HK-2 (cell line): ENCODE measurements at regions not wholly inside any gene's neighbourhood (a gene's known extent, or its start where the extent isn't known, plus 50 kb on each side); places are given as distances from the start of the nearest gene placed in this dataset.

Experiments
- DNase-seq: peaks from one replicate; pipeline ENCODE4 v3.0.0-alpha.2; 2018; ENCODE audit not compliant: unreplicated experiment

- DNase-seq = no peak
Observed at GRCh38 chr22:23410411-23410810, 169.7 kb downstream of the IGLL1 start.

GRCh38 chr22:23409976-23410375, 170.1 kb downstream of the IGLL1 start:
- DNase-seq = no peak

DNA sequence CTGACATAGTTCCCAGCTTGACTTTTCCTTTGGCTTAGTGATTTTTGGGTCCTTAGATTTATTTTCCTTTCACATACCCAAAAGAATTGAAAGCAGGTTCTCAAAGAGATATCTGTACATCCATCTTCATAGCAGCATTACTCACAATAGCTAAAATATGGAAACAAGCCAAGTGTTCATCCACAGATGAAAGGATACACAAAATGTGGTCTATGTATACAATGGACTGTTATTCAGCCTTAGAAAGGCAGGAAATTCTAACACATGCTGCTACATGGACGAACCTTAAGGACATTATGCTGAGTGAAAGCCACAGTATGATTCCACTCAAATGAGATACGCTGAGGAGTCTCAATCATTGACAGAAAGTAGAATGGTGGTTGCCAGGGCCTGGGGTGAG, 171.8 kb downstream of the IGLL1 start:
- DNase-seq = no peak

- no peak for DNase-seq
Observed at GRCh38 chr22:23405366-23405851, 174.7 kb downstream of the IGLL1 start.

DNA sequence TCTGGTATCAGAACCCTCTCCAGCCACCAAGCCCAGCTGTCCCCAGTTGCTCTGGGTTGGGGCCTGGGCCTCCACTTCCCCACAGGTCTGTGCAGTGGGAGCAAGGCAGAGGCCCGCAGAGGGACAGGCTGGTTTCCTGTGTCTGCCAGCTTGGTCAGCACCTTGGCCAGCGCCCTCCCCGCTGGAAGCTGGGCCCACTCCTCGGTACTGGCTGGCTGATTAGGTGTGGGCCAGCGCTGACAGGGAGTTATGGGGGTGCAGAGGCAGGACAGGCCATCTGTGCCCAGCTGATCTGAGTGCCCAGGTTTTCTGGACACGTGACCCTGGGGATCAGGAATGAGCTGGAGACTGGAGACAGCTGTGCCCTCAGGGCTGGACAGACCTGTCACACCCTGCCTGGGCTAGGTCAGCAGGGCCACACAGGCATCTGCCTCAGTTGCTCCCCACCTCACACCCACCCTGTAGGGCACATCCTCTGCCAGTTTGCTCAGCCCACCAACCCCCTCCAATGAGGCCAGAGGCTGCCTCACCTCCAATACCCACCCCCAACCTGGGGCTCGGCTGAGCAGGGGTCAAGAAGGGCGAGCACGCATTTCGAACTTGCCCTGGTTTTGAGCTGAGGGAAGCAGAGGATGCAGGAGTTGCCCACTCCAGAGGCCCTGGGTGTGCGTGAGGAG, 175.3 kb downstream of the IGLL1 start:
- DNase-seq = peak; percentile 57

DNA sequence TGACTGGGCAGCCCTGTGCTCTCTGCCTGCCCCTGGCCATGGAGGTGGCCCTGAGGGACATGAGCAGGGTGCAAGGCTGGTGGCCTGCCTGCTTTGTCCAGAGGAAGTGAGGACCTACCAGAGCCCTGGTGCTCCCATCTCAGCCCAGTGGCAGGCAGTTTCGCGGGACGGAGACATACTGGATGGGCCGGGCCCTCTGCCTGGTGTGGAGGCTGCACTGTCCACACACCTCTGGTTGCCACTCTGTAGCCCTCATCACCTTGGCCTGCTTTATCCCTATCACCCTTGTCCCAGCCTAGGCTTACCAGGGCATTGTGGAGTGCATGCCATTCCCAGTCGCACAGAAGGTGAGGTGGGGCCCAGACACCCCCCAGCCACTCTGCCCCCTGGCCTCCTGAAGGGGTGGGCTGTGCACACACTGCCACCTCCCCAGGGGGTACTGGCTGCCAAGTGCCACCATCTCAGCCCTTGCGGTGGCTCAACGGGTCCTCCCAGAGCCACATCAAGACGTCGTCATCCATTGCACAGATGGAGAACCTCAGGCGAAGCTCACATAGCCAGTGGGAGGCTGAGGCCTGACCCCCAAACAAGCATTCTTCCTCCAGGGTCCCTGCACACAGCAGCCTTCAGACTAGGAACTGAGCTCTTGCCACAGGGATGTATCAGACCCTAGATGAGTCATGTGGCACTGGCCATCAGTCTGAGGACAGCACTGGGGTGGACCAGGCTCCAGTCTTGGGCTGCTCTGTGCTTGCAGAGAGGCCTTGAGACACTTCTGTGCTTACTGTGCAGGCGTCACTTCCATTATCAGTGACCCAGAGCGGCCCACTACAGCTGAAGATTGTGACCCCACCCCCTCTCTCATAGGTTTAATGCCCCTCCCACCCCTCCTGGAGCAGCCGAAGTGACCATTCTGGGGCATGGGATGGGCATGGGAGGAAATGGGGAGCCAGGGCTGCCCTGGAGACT, 176.1 kb downstream of the IGLL1 start:
- DNase-seq = no peak

- DNase-seq = no peak
Observed at GRCh38 chr22:23403152-23403719, 176.9 kb downstream of the IGLL1 start.

DNA sequence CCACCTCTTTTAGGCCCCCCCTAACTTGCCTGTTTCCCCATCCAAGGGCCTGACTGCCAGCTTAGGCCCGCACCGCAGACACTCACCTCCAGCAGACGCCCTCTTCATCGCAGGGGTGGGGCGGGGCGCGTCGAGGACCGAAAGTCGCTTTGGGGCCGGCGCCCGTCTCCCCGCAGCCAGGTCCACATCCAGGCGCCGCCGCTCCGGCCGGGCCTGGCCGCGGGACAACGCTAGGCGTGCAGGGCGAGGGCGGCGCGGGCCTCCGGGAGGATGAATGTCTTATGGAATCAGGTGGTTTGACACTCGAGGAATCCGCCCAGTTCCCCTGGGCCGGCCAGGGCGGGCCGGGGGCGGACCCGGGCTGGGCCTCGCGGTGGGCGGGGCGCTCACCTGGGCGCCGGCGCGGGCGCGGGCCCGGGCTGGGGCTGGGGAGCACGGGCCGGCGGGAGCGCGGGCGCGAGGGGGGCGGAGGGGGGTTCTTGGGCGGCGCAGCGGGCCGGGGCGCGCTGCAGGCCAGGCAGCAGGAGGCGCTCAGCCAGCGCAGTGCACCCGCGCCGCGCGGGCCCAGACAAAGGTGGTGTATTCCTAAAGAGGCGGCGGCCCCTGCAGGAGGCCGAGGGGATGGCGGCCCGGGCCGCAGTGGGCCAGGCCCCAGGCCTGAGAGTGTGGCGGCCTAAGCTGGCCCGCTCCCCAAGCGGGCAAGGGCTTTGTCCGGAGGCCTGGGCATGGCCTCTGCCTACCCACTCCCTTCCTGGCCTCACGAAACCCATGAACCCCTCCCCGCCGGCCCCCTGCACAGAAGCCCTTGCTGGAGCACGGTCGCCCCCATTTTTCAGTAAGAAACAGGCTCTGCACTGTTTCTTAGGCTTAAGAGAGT, 177.6 kb downstream of the IGLL1 start:
- peak; percentile 75 for DNase-seq

DNA sequence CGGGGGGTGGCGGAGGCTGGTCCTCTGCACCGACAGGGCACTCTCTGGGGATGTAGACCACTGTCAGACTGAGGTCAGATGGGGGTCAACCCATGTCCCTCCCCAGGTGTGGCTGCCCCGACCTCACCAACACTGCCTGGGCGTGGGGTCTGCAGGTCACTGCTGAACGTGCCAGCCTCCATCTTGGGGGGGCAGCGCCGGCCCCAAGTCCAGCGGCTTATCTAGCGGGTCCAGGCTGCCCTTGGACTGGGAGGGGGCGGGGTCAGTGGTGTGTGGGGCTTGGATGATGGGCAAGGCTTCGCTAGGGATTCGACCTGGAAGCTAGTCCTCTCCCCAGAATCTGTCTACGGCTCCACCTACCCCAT, 178.2 kb downstream of the IGLL1 start:
- DNase-seq = no peak

GRCh38 chr22:23401111-23401909, 178.8 kb downstream of the IGLL1 start:
- DNase-seq = peak; percentile 77

DNA sequence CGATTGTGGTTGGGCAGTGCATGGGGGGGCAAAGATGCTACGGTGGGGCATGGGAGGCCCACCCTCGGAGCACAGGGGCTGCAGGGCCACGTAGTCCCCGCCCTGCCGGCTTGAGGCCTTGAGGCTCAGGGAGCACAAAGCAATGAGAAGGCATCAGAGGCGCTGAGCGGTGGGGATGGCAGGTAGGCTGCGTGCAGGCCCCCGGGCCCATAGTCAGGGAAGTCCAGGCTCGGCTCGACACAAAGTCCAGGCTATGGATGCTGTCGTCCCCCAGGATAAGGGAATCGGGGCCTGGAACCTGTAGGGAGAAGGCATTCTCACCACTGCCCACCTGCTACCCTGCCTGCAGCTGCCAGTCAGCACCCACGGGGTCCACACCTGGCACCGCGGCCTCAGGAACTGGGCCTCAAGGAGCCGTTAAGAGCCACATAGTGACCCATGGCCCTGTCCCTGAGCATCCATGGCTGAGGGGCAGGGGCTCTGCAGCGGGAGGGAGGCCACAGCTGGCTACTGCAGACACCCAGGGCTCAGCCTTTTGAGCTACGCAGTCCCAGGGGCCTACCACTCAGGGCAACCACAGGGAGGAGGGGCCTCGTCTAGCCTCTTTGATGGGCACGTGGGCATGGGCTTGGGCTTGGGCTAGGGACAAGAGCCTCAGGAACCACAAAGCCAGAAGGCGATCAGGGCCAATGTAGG, 179.7 kb downstream of the IGLL1 start:
- DNase-seq = no peak

GRCh38 chr22:23399367-23400285, 180.5 kb downstream of the IGLL1 start:
- DNase-seq = no peak

DNA sequence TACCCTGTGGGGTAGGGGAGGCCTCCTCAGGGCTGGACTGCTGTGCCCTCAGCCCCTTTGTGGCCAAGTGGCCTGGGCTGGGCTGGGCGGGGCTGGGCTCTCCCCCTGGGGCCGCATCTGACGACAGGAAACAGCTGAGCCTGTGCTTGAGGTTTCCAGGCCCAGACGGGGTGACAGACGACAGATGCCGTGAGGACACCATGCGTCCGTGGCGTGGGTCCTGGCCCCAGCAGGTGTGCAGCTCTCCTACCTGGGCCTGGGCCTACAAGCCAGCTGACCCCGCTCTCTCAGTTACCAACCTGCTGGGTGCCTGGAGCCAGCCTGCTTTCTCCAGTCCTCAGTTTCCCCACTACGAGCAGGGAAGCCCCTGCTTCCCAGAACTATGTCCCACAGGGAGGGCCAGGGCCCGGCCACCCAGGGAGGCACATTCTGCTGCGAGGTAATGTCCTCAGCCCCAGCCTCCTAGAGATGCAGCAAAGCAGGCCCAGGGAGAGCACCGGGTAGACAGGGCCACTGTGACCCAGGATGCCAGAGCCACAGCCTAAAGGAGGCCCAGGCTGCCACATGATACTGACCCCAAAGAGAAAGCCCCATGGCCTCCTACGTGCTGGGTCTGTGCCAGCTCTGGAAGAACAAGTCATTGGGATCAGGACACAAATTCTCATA, 181.3 kb downstream of the IGLL1 start:
- no peak for DNase-seq

- no peak for DNase-seq
Observed at GRCh38 chr22:23397613-23398567, 182.2 kb downstream of the IGLL1 start.

DNA sequence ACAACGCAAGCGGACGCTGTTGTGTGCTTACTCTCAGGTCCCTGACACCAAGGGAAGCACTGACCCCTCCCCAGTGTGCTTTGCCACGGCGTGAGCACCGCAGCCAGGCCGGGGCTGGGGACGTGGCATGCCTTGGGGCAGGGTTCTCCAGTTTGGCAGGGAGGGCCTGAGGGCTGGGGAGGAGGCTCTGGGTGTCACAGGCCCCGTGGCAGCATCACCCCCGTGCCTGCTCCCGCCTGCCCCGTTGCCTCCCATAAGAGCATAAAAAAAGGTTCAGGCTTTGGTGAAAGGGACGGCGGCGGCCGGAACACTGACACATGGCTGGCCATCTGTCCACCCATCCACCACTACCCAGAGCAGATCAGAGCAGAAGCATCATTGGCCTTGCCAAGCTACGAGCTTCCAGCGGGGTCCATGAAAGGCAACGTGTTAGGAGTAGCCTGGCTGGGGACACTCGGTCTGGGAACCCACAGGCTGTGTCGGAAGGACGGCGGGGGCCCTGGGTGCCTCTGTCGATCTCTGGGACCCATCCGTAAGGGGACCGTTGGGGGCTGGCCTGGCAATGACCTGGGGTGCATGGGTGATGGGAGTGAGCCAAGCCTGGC, 183.0 kb downstream of the IGLL1 start:
- no peak for DNase-seq

GRCh38 chr22:23396362-23397007, 183.6 kb downstream of the IGLL1 start:
- DNase-seq = no peak
